HCT116 (cell line): ENCODE measurements at regions not wholly inside any gene's neighbourhood (a gene's known extent, or its start where the extent isn't known, plus 50 kb on each side); places are given as distances from the start of the nearest gene placed in this dataset.

Experiments used
- ATAC-seq: fragments of 200-7000 bp; cut with Tn5 transposase; 2 replicates; pipeline ENCODE4 v1.9.1; 2020; ENCODE audit warnings: mild to moderate bottlenecking, moderate library complexity
- BruUV-seq: library from RNA; stranded (reverse); fragments of 400-500 nt; replicated peaks from 2 replicates; lab custom pipeline; 2021; lab: Mats Ljungman, UMichigan
- CTCF ChIA-PET: fragments of 300-600 bp; sonication (Branson Sonifier 250); formaldehyde crosslinking; loops from one replicate; lab custom pipeline; 2021; ENCODE audit warnings: antibody characterized with exemption; lab: Charles Lee
- POLR2A ChIA-PET: fragments of 300-600, 350-600 bp; sonication (Branson Sonifier 250); formaldehyde crosslinking; loops from one replicate; lab custom pipeline; 2021; ENCODE audit warnings: antibody characterized with exemption; lab: Charles Lee
- RAD21 ChIA-PET, 2 experiments: fragments of 300-600 bp; sonication (Branson Sonifier 250); formaldehyde crosslinking; loops; one replicate each; lab custom pipeline; 2023; ENCODE audit warnings: low total read pairs in 2 of 2; ENCODE audit not compliant: uncharacterized antibody in 2 of 2, unreplicated experiment in 2 of 2, low non-redundant PET in 1 of 2; lab: Charles Lee
- DNase-seq: peaks from one replicate; pipeline ENCODE4 v3.0.0-alpha.2; 2010; ENCODE audit warnings: low read depth, low spot score
- H2AFZ ChIP-seq: fragments of 200-600 bp; shearing (Covaris generic), sonication (generic); 2 replicates; pipeline ENCODE4 v1.6.1; 2017; ENCODE audit warnings: low read depth, mixed run types, mixed read lengths, antibody characterized with exemption, low read length; ENCODE audit not compliant: poor library complexity, severe bottlenecking
- H3K27ac ChIP-seq: 2 replicates; pipeline ENCODE4 v1.5.1; 2012; ENCODE audit warnings: low read depth, low read length
- H3K27me3 ChIP-seq: fragments of 200-600 bp; sonication (generic); 2 replicates; pipeline ENCODE4 v1.6.1; 2016; ENCODE audit warnings: mixed run types, low read length, mixed read lengths; ENCODE audit not compliant: insufficient read depth
- H3K36me3 ChIP-seq, 2 experiments: fragments of 200-500 bp in 1 of 2; fragments of 200-600 bp in 1 of 2; sonication (Bioruptor generic) in 1 of 2; sonication (generic) in 1 of 2; 2 replicates each; pipeline versions ENCODE4 v1.5.1 to v1.6.1; 2014 to 2016; ENCODE audit warnings: low read length in 2 of 2, inconsistent platforms in 1 of 2, mixed read lengths in 1 of 2, mixed run types in 1 of 2; ENCODE audit not compliant: insufficient read depth in 2 of 2, control insufficient read depth in 1 of 2
- H3K4me1 ChIP-seq, 2 experiments: fragments of 200-600 bp in 1 of 2; sonication (generic) in 1 of 2; 2 replicates each; pipeline versions ENCODE4 v1.5.1 to v1.6.1; 2012 to 2017; ENCODE audit warnings: low read length in 2 of 2, inconsistent platforms in 1 of 2, mild to moderate bottlenecking in 1 of 2, mixed read lengths in 1 of 2, mixed run types in 1 of 2, moderate library complexity in 1 of 2; ENCODE audit not compliant: insufficient read depth in 2 of 2, control insufficient read depth in 1 of 2
- H3K4me2 ChIP-seq: fragments of 200-600 bp; sonication (generic); 2 replicates; pipeline ENCODE4 v1.6.1; 2017; ENCODE audit warnings: mixed run types, low read length, mixed read lengths
- H3K4me3 ChIP-seq, 2 experiments: fragments of 200-600 bp in 1 of 2; sonication (generic) in 1 of 2; replicated peaks in 1 of 2; 2 replicates each; pipeline ENCODE4 v1.5.1; 2011 to 2016; ENCODE audit warnings: low read length in 2 of 2, control low read depth in 1 of 2, low read depth in 1 of 2, mild to moderate bottlenecking in 1 of 2, mixed read lengths in 1 of 2, mixed run types in 1 of 2
- H3K79me2 ChIP-seq: fragments of 200-600 bp; sonication (generic); 2 replicates; pipeline ENCODE4 v1.6.1; 2017; ENCODE audit warnings: mild to moderate bottlenecking, mixed run types, low read length, moderate library complexity, mixed read lengths; ENCODE audit not compliant: insufficient read depth
- H3K9ac ChIP-seq: fragments of 200-600 bp; sonication (generic); 2 replicates; pipeline ENCODE4 v1.6.1; 2016; ENCODE audit warnings: low read length, mixed read lengths
- H3K9me2 ChIP-seq: fragments of 200-600 bp; sonication (generic), shearing (Covaris generic); 2 replicates; pipeline ENCODE4 v1.6.1; 2017; ENCODE audit warnings: mixed run types, mild to moderate bottlenecking, moderate library complexity; ENCODE audit not compliant: insufficient read depth
- H3K9me3 ChIP-seq, 2 experiments: fragments of 200-500 bp in 1 of 2; fragments of 200-600 bp in 1 of 2; sonication (Bioruptor generic) in 1 of 2; sonication (generic) in 1 of 2; 2 replicates each; pipeline ENCODE4 v1.6.1; 2014 to 2017; ENCODE audit warnings: low read length in 2 of 2, mixed read lengths in 2 of 2, inconsistent platforms in 1 of 2, low read depth in 1 of 2, mild to moderate bottlenecking in 1 of 2, mixed run types in 1 of 2, moderate library complexity in 1 of 2; ENCODE audit not compliant: control insufficient read depth in 1 of 2, insufficient read depth in 1 of 2
- H4K20me1 ChIP-seq: fragments of 200-600 bp; sonication (generic), shearing (Covaris generic); 2 replicates; pipeline ENCODE4 v1.6.1; 2017; ENCODE audit warnings: mixed run types, mild to moderate bottlenecking, moderate library complexity; ENCODE audit not compliant: insufficient read depth
- CBX3 ChIP-seq: IDR thresholded peaks from 2 replicates; pipeline ENCODE4 v1.6.1; 2012; ENCODE audit warnings: low read depth
- ELF1 ChIP-seq: IDR thresholded peaks from 2 replicates; pipeline ENCODE4 v1.6.1; 2012; ENCODE audit warnings: low read depth, borderline replicate concordance
- JUND ChIP-seq: IDR thresholded peaks from 2 replicates; pipeline ENCODE4 v1.6.1; 2012
- POLR2AphosphoS5 ChIP-seq: IDR thresholded peaks from 2 replicates; pipeline ENCODE4 v1.6.1; 2011; ENCODE audit warnings: mild to moderate bottlenecking, low read depth, low read length, moderate library complexity
- RAD21 ChIP-seq: IDR thresholded peaks from 2 replicates; pipeline ENCODE4 v1.6.1; 2012; ENCODE audit warnings: low read depth, mild to moderate bottlenecking
- SIN3A ChIP-seq: IDR thresholded peaks from 2 replicates; pipeline ENCODE4 v1.6.1; 2012; ENCODE audit warnings: low read depth
- YY1 ChIP-seq: IDR thresholded peaks from 2 replicates; pipeline ENCODE4 v1.6.1; 2011; ENCODE audit warnings: low read length, low read depth, moderate library complexity, mild to moderate bottlenecking; ENCODE audit not compliant: insufficient replicate concordance; ENCODE audit errors: extremely low read depth
- ZFX ChIP-seq: fragments of 450-650 bp; IDR thresholded peaks from 2 replicates; pipeline ENCODE4 v1.6.1; 2017
- ZNF274 ChIP-seq: fragments of 200-500 bp; sonication (Bioruptor generic); IDR thresholded peaks from 2 replicates; pipeline ENCODE4 v1.6.1; 2014; ENCODE audit warnings: mild to moderate bottlenecking, low read depth, low read length, inconsistent platforms
- intact Hi-C: fragments of 100-400 bp; cut with micrococcal nuclease; formaldehyde crosslinking; loops from 2 replicates; pipeline ENCODE4 v1.10.0; 2022
- TF ChIP-seq, protein P1 (sequence below): IDR thresholded peaks from 2 replicates; pipeline ENCODE4 v1.6.1; 2012
- TF ChIP-seq, protein P2 (sequence below): IDR thresholded peaks from 2 replicates; pipeline ENCODE4 v1.6.1; 2011; ENCODE audit warnings: mild to moderate bottlenecking, low read length, moderate library complexity; ENCODE audit not compliant: insufficient replicate concordance; ENCODE audit errors: extremely low read depth
- TF ChIP-seq, protein P3 (sequence below): IDR thresholded peaks from 2 replicates; pipeline ENCODE4 v1.6.1; 2012

DNA sequence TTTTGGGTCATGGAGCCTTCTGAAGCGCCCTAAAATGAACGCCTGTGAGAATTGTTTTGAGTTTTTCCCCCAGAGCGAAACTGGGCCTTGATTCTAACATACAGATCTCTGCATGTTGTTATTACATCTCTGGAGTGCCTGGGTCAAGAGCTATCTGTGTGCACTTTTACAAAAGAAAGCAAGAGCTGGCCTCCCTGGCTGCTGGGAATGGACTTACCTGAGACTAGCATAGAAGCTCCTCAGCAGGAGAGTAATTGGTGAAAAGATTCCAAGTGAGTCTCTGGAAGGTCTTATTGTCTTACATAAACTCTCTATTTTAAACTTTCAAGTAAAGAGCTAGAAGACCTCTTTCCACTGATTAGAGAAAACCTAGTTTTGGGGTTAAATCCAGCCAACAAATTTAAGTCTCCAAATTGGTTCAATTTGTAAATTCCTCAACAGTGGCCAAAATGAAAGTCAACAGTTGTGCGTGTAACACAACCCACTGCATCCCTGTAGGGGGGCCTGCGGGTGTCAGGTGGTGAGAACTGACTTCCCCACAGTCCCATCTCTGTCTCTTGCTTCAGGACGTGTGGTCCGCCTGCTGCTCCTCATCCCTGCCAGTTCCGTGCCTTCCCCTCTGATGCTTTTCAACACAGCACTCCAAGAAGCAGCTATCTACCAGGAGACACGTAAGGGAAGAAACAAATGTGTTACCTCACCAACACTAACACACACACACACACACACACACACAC, 206.1 kb downstream of the SH3BP4 start (continued):
- TF ChIP-seq, protein P1, sequence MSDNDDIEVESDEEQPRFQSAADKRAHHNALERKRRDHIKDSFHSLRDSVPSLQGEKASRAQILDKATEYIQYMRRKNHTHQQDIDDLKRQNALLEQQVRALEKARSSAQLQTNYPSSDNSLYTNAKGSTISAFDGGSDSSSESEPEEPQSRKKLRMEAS: no peak

DNA sequence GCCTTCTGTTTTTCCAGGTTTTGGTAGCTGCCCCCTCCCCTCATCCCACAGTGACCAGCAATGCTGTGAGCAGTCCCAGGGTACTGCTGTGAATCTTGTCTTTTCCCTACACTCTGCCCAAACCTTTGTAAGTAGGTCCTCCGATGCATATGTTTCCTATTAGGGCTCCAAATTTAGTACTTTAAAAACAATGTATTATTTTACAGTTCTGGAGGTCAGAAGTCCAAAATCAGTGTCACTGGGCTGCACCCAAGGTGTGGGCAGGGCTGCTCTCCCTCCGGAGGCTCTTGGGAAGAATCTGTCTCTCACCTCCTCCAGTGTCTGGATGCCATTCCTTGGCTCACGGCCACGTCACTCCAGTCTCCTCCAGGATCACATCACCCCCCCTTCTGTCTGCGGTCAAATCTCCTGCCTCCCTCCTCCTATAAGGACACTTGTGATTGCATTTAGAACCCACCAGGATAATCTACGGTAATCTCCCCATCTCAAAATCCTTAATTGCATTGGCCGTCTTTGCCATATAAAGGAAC, 208.5 kb downstream of the SH3BP4 start:
- no peak for DNase-seq
- no TSS peak for BruUV-seq
- ChIA-PET RAD21 (no interaction called here), POLR2A (no interaction called here), CTCF (no interaction called here)
- Histone ChIP-seq H2AFZ (no peak overlapping the region), H3K9me3 (no peaks in the 10 kb centered on the region), H3K4me2 (no peak overlapping the region), H3K4me1 (no peaks in the 10 kb centered on the region), H3K79me2 (no peaks in the 10 kb centered on the region), H4K20me1 (no peaks in the 10 kb centered on the region), H3K36me3 (no peaks in the 10 kb centered on the region)
- ATAC-seq: no peak
- TF ChIP-seq ZFX (no peak), POLR2AphosphoS5 (no peak), SIN3A (no peak), ZNF274 (no peak), RAD21 (no peak), JUND (no peak), ELF1 (no peak), YY1 (no peak), CBX3 (no peak)
- TF ChIP-seq, protein P2, sequence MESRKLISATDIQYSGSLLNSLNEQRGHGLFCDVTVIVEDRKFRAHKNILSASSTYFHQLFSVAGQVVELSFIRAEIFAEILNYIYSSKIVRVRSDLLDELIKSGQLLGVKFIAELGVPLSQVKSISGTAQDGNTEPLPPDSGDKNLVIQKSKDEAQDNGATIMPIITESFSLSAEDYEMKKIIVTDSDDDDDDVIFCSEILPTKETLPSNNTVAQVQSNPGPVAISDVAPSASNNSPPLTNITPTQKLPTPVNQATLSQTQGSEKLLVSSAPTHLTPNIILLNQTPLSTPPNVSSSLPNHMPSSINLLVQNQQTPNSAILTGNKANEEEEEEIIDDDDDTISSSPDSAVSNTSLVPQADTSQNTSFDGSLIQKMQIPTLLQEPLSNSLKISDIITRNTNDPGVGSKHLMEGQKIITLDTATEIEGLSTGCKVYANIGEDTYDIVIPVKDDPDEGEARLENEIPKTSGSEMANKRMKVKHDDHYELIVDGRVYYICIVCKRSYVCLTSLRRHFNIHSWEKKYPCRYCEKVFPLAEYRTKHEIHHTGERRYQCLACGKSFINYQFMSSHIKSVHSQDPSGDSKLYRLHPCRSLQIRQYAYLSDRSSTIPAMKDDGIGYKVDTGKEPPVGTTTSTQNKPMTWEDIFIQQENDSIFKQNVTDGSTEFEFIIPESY: no peak
- TF ChIP-seq, protein P1: no peak
- TF ChIP-seq, protein P3, sequence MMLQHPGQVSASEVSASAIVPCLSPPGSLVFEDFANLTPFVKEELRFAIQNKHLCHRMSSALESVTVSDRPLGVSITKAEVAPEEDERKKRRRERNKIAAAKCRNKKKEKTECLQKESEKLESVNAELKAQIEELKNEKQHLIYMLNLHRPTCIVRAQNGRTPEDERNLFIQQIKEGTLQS: no peak
- TF ChIP-seq, all 23 proteins: peak for 0
- 0 out of 2 replicates have a peak, but pooled peaks cover 4% of the 10 kb centered on the region for H3K27me3 ChIP-seq
- H3K4me3 ChIP-seq: no peak overlapping the region
- intact Hi-C loops: no loop called here
- H3K9me2 ChIP-seq: no peaks in the 10 kb centered on the region
- no peak overlapping the region for H3K9ac ChIP-seq
- H3K27ac ChIP-seq: no peak overlapping the region
